ENCODE measurements at regions not wholly inside any gene's neighbourhood (a gene's known extent, or its start where the extent isn't known, plus 50 kb on each side); places are given as distances from the start of the nearest gene placed in this dataset.

- TF ChIP-seq CTCF (conservative IDR thresholded peaks at IDR 0.05; ENCODE audit: low read depth in 2 of 2), result no peak
- no peak for TF ChIP-seq POLR2AphosphoS5 (IDR thresholded peaks at IDR 0.05; ENCODE audit: low read depth)
- no peak for TF ChIP-seq EZH2 (IDR thresholded peaks at IDR 0.05; ENCODE audit: low read depth, unreplicated experiment)
- no peak for TF ChIP-seq CREB1 (CRISPR knock-in tag; IDR thresholded peaks at IDR 0.05; ENCODE audit: low read depth)
- TF ChIP-seq JUNB (IDR thresholded peaks at IDR 0.05; ENCODE audit: unreplicated experiment), result no peak
- no peak for TF ChIP-seq EZH2phosphoT487 (IDR thresholded peaks at IDR 0.05; ENCODE audit: unreplicated experiment)
- TF ChIP-seq STAT1 (IDR thresholded peaks at IDR 0.05; ENCODE audit: unreplicated experiment), result no peak
- no peak for TF ChIP-seq REST (IDR thresholded peaks at IDR 0.05; ENCODE audit: unreplicated experiment)
- no peak for TF ChIP-seq ZNF331 (CRISPR knock-in tag; IDR thresholded peaks at IDR 0.05; ENCODE audit: low read depth)
- no peak for TF ChIP-seq NANOG (IDR thresholded peaks at IDR 0.05; ENCODE audit: borderline replicate concordance)
- TF ChIP-seq ZNF114 (CRISPR knock-in tag; IDR thresholded peaks at IDR 0.05), result no peak
- no peak for TF ChIP-seq ETS1 (IDR thresholded peaks at IDR 0.05)
- TF ChIP-seq ZNF462 (CRISPR knock-in tag; IDR thresholded peaks at IDR 0.05), result no peak
These were observed 163.9 kb upstream of the IGFBP7 start for GRCh38 chr4:57274082-57274481.

Data from GM23338 (cell line).